ENCODE measurements at regions not wholly inside any gene's neighbourhood (a gene's known extent, or its start where the extent isn't known, plus 50 kb on each side); places are given as distances from the start of the nearest gene placed in this dataset.

GRCh38 chr14:94935706-94936300 is 165.9 kb upstream of the GSC start:
- TF ChIP-seq RBBP5 (conservative IDR thresholded peaks at IDR 0.05) (no peak), CTCF (IDR thresholded peaks at IDR 0.05 in 2 of 3, conservative IDR thresholded peaks at IDR 0.05 in 1 of 3; ENCODE audit: control insufficient read depth in 2 of 3, extremely low read depth in 1 of 3, insufficient read depth in 1 of 3, low read depth in 3 of 3, low read length in 3 of 3) (no peak), E2F4 (IDR thresholded peaks at IDR 0.05; ENCODE audit: low read depth, low read length) (no peak), TAF1 (IDR thresholded peaks at IDR 0.05; ENCODE audit: borderline replicate concordance, low read depth, low read length) (no peak), ZNF24 (IDR thresholded peaks at IDR 0.05) (no peak)

Data from GM12878 (cell line).